Osteoblast (primary cell): ENCODE measurements at regions not wholly inside any gene's neighbourhood (a gene's known extent, or its start where the extent isn't known, plus 50 kb on each side); places are given as distances from the start of the nearest gene placed in this dataset.

Experiments
- DNase-seq: peaks from one replicate; pipeline ENCODE4 v3.0.0; 2011; ENCODE audit warnings: low spot score, mixed read lengths; ENCODE audit not compliant: insufficient read length; ENCODE audit errors: missing footprints
- H2AFZ ChIP-seq: 2 replicates; pipeline ENCODE4 v1.6.0; 2011; ENCODE audit warnings: mild to moderate bottlenecking, low read length
- H3K27ac ChIP-seq: 2 replicates; pipeline ENCODE4 v1.5.1; 2011; ENCODE audit warnings: mild to moderate bottlenecking, low read depth, low read length, moderate library complexity
- H3K27me3 ChIP-seq: 2 replicates; pipeline ENCODE4 v1.6.0; 2012; ENCODE audit warnings: mild to moderate bottlenecking, control low read depth, inconsistent platforms, low read length, moderate library complexity; ENCODE audit not compliant: insufficient read depth
- H3K36me3 ChIP-seq: 2 replicates; pipeline ENCODE4 v1.5.1; 2011; ENCODE audit warnings: mild to moderate bottlenecking, low read length, control low read depth, moderate library complexity; ENCODE audit not compliant: insufficient read depth
- H3K4me1 ChIP-seq: 2 replicates; pipeline ENCODE4 v1.5.1; 2011; ENCODE audit warnings: mild to moderate bottlenecking, low read length, control low read depth, moderate library complexity; ENCODE audit not compliant: insufficient read depth
- H3K4me2 ChIP-seq: 2 replicates; pipeline ENCODE4 v1.6.0; 2011; ENCODE audit warnings: mild to moderate bottlenecking, low read length; ENCODE audit not compliant: insufficient read depth
- H3K4me3 ChIP-seq: fragments of 200-600 bp; sonication (generic); 3 replicates; pipeline ENCODE4 v1.5.1; 2012; ENCODE audit warnings: mild to moderate bottlenecking, low read length, inconsistent platforms; ENCODE audit not compliant: insufficient read depth
- H3K79me2 ChIP-seq: 2 replicates; pipeline ENCODE4 v1.6.0; 2012; ENCODE audit warnings: mild to moderate bottlenecking, low read length, control low read depth, inconsistent platforms; ENCODE audit not compliant: insufficient read depth
- H3K9me3 ChIP-seq: 2 replicates; pipeline ENCODE4 v1.5.1; 2011; ENCODE audit warnings: low read depth, low read length, control low read depth
- H4K20me1 ChIP-seq: 2 replicates; pipeline ENCODE4 v1.6.0; 2012; ENCODE audit warnings: mild to moderate bottlenecking, low read length, control low read depth; ENCODE audit not compliant: insufficient read depth
- CTCF ChIP-seq: IDR thresholded peaks from 2 replicates; pipeline ENCODE4 v1.5.1; 2011; ENCODE audit warnings: mild to moderate bottlenecking, low read depth, low read length, moderate library complexity; ENCODE audit errors: extremely low read depth

- H3K36me3 ChIP-seq, result no peaks in the 10 kb centered on the region
- H3K27me3 ChIP-seq, result no peaks in the 10 kb centered on the region
- H3K4me1 ChIP-seq, result no peaks in the 10 kb centered on the region
- DNase-seq, result peak; percentile 38
- no peaks in the 10 kb centered on the region for H3K9me3 ChIP-seq
- H3K4me2 ChIP-seq, result no peak overlapping the region
- H3K4me3 ChIP-seq, result no peak overlapping the region
- H4K20me1 ChIP-seq, result no peaks in the 10 kb centered on the region
- TF ChIP-seq CTCF, result no peak
- H2AFZ ChIP-seq, result no peak overlapping the region
- no peaks in the 10 kb centered on the region for H3K79me2 ChIP-seq
- H3K27ac ChIP-seq, result no peak overlapping the region
These were observed 489.7 kb upstream of the CELF2 start for GRCh38 chr10:10527861-10528562.

GRCh38 chr10:10528563-10528910 is 489.1 kb upstream of the CELF2 start:
- no peak for DNase-seq
- H3K4me3 ChIP-seq, result no peak overlapping the region
- no peak overlapping the region for H3K4me2 ChIP-seq
- no peaks in the 10 kb centered on the region for H4K20me1 ChIP-seq
- no peaks in the 10 kb centered on the region for H3K27me3 ChIP-seq
- H3K9me3 ChIP-seq, result no peaks in the 10 kb centered on the region
- no peak overlapping the region for H2AFZ ChIP-seq
- TF ChIP-seq CTCF, result no peak
- no peaks in the 10 kb centered on the region for H3K4me1 ChIP-seq
- no peaks in the 10 kb centered on the region for H3K36me3 ChIP-seq
- H3K79me2 ChIP-seq, result no peaks in the 10 kb centered on the region
- no peak overlapping the region for H3K27ac ChIP-seq

GRCh38 chr10:10530313-10530712 is 487.4 kb upstream of the CELF2 start:
- no peaks in the 10 kb centered on the region for H3K9me3 ChIP-seq
- no peak overlapping the region for H3K4me3 ChIP-seq
- no peaks in the 10 kb centered on the region for H4K20me1 ChIP-seq
- H3K36me3 ChIP-seq, result no peaks in the 10 kb centered on the region
- H2AFZ ChIP-seq, result no peak overlapping the region
- DNase-seq, result no peak
- H3K4me2 ChIP-seq, result no peak overlapping the region
- no peak for TF ChIP-seq CTCF
- no peaks in the 10 kb centered on the region for H3K27me3 ChIP-seq
- no peaks in the 10 kb centered on the region for H3K79me2 ChIP-seq
- H3K27ac ChIP-seq, result no peak overlapping the region
- H3K4me1 ChIP-seq, result no peaks in the 10 kb centered on the region

- Histone ChIP-seq H3K79me2 (no peaks in the 10 kb centered on the region), H3K9me3 (no peaks in the 10 kb centered on the region), H3K36me3 (no peaks in the 10 kb centered on the region), H4K20me1 (no peaks in the 10 kb centered on the region), H3K4me2 (no peak overlapping the region), H2AFZ (no peak overlapping the region), H3K4me1 (no peaks in the 10 kb centered on the region), H3K4me3 (no peak overlapping the region), H3K27ac (no peak overlapping the region), H3K27me3 (no peaks in the 10 kb centered on the region)
- no peak for DNase-seq
- TF ChIP-seq CTCF, result no peak
These were observed 485.4 kb upstream of the CELF2 start for GRCh38 chr10:10532236-10532635.
